GM12892 (cell line): ENCODE measurements at regions not wholly inside any gene's neighbourhood (a gene's known extent, or its start where the extent isn't known, plus 50 kb on each side); places are given as distances from the start of the nearest gene placed in this dataset.

Source experiments
- POLR2A ChIP-seq: IDR thresholded peaks from 2 replicates; pipeline ENCODE4 v1.6.1; 2011; ENCODE audit warnings: low read depth, low read length, control low read depth
- POLR2AphosphoS5 ChIP-seq: IDR thresholded peaks from 2 replicates; pipeline ENCODE4 v1.6.1; 2011; ENCODE audit warnings: low read depth, low read length, control low read depth
- TAF1 ChIP-seq: IDR thresholded peaks from 2 replicates; pipeline ENCODE4 v1.6.1; 2011; ENCODE audit warnings: low read depth, mild to moderate bottlenecking, control low read depth, low read length, borderline replicate concordance

GRCh38 chr2:65686928-65687521 lies 254.6 kb upstream of the SPRED2 start:
- TF ChIP-seq POLR2A (no peak), POLR2AphosphoS5 (no peak), TAF1 (no peak)
